ENCODE measurements at regions not wholly inside any gene's neighbourhood (a gene's known extent, or its start where the extent isn't known, plus 50 kb on each side); places are given as distances from the start of the nearest gene placed in this dataset.
"Not testable (repeated sequence)": the region's sequence is repeated elsewhere in the genome, so short reads cannot be mapped to it uniquely, and the experiment has no call there.

DNA sequence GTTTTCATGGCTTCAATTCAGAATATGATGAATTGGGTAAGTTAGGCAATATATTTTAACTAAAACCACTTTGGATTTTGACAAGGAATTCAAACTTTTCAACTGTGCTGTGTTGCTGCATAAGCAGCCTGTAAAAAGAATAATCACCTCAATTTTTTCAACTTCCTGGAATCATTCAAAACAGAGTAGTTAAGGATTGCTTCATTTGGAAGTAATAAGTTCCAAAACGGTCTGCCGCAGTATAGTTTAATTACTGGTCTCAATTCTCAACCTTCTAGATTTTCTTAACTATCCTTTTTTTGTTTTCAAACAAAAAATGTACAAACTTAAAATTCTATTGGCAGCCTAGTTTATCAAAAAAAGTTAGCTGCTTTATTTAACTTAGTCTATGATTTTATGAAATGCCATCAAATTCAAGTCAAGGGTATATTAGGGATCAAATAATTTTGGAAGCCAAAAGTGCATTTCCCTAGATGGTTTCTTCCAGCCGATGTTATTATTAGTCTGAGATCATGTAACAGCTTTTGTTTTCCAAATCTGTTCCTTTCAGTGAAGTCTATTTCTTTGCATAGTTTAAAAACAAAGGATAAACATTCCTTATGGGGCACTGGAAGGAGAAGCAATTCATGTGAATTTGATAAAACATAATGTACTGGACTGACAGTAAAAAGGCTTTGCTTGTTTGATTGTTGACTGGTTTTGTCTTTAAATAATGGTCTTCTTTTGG lies 76.1 kb upstream of the ETAA1 start:
- no peak overlapping the region for H3K4me3 Mint-ChIP-seq
- ATAC-seq = no peak
- no peak overlapping the region for H3K27ac Mint-ChIP-seq

GRCh38 chr2:67321588-67321903 lies 75.6 kb upstream of the ETAA1 start:
- Mint-ChIP-seq H3K9me3 (no peaks in the 10 kb centered on the region), H3K4me3 (no peak overlapping the region), H3K4me1 (ENCODE audit: low read depth in 2 of 2) (no peaks in the 10 kb centered on the region), H3K27me3 (peaks cover 8 to 10% of the 10 kb centered on the region in 2 donors), H3K27ac (no peak overlapping the region), H3K36me3 (no peaks in the 10 kb centered on the region)
- no peak for DNase-seq (ENCODE audit: low spot score)
- no peak for ATAC-seq

More for the DNA sequence above, 76.1 kb upstream of the ETAA1 start:
- Mint-ChIP-seq H3K27me3 (peaks cover 6 to 9% of the 10 kb centered on the region in 2 donors), H3K36me3 (no peaks in the 10 kb centered on the region), H3K4me1 (ENCODE audit: low read depth in 2 of 2) (no peaks in the 10 kb centered on the region), H3K9me3 (no peaks in the 10 kb centered on the region)
- DNase-seq (ENCODE audit: low spot score) = no peak

DNA sequence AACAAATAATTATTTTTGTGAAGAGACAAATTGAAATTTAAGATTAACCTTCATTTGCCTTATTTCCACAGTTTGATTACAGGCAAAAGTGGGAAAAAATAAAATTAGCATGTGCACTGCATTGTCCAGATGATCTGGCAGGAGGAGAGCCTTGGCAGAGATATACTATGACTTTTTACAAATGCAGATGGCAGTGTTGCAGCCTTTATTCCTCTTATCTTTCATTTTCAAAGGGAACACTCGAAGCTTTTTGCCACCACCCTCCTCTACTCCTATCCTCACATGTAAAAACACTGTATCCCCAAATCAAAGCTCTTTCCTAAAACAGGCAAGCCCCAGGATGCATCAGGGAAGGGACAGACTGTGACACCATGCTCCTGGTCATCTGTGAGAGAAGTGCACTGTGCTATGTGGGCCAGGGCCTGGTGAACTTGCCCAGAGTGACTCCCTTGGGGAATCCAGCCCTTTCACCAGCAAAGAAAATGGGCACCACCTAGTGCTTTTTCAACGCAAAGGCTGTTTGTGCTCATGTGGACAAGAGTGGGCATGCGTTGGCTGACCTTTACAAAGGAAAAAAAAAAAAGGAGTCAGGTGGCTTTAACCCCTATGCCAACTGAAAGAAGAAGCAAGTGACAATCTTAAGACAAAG lies 74.7 kb upstream of the ETAA1 start:
- H3K27me3 Mint-ChIP-seq = peaks cover 13% of the 10 kb centered on the region in 2 donors
- H3K27ac Mint-ChIP-seq = no peak overlapping the region
- DNase-seq (ENCODE audit: low spot score) = no peak
- no peaks in the 10 kb centered on the region for H3K4me1 Mint-ChIP-seq (ENCODE audit: low read depth in 2 of 2)
- H3K4me3 Mint-ChIP-seq = no peak overlapping the region
- ATAC-seq = no peak
- no peaks in the 10 kb centered on the region for H3K9me3 Mint-ChIP-seq
- H3K36me3 Mint-ChIP-seq = no peaks in the 10 kb centered on the region

GRCh38 chr2:67323209-67323991 lies 73.7 kb upstream of the ETAA1 start:
- Mint-ChIP-seq H3K4me3 (no peak overlapping the region), H3K27ac (no peak overlapping the region), H3K27me3 (peaks cover 13% of the 10 kb centered on the region in 2 donors), H3K9me3 (no peaks in the 10 kb centered on the region), H3K36me3 (no peaks in the 10 kb centered on the region), H3K4me1 (ENCODE audit: low read depth in 2 of 2) (no peaks in the 10 kb centered on the region)
- ATAC-seq = no peak
- DNase-seq (ENCODE audit: low spot score) = no peak

GRCh38 chr2:67329513-67329912 lies 67.6 kb upstream of the ETAA1 start:
- no peak for DNase-seq (ENCODE audit: low spot score)
- peaks cover 0 to 4% of the 10 kb centered on the region in 2 donors for H3K4me1 Mint-ChIP-seq (ENCODE audit: low read depth in 2 of 2)
- no peak overlapping the region for H3K4me3 Mint-ChIP-seq
- H3K27me3 Mint-ChIP-seq = peaks cover 26 to 31% of the 10 kb centered on the region in 2 donors
- H3K9me3 Mint-ChIP-seq = no peaks in the 10 kb centered on the region
- ATAC-seq = no peak
- H3K27ac Mint-ChIP-seq = no peak overlapping the region
- H3K36me3 Mint-ChIP-seq = no peaks in the 10 kb centered on the region

- no peak for DNase-seq (ENCODE audit: low spot score)
- ATAC-seq = no peak
- H3K4me1 Mint-ChIP-seq (ENCODE audit: low read depth in 2 of 2) = peaks cover 0 to 4% of the 10 kb centered on the region in 2 donors
- peaks cover 25 to 31% of the 10 kb centered on the region in 2 donors for H3K27me3 Mint-ChIP-seq
- H3K9me3 Mint-ChIP-seq = no peaks in the 10 kb centered on the region
- no peak overlapping the region for H3K27ac Mint-ChIP-seq
- H3K4me3 Mint-ChIP-seq = no peak overlapping the region
- no peaks in the 10 kb centered on the region for H3K36me3 Mint-ChIP-seq
These were observed 67.2 kb upstream of the ETAA1 start for GRCh38 chr2:67329951-67330350.

DNA sequence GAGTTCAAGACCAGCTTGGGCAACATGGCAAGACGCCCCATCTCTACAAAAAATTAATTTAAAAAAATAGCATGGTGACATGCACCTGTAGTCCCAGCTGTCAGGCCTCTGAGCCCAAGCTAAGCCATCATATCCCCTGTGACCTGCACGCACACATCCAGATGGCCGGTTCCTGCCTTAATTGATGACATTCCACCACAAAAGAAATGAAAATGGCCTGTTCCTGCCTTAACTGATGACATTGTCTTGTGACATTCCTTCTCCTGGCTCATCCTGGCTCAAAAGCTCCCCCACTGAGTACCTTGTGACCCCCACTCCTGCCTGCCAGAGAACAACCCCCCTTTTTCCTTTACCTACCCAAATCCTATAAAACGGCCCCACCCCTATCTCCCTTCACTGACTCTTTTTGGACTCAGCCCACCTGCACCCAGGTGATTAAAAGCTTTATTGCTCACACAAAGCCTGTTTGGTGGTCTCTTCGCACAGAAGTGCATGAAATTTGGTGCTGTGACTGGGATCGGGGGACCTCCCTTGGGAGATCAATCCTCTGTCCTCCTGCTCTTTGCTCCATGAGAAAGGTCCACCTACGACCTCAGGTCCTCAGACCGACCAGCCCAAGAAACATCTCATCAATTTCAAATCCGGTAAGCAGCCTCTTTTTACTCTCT lies 65.6 kb upstream of the ETAA1 start:
- not testable (repeated sequence) for H3K9me3 Mint-ChIP-seq; H3K4me3 Mint-ChIP-seq; H3K27ac Mint-ChIP-seq; ATAC-seq; DNase-seq (ENCODE audit: low spot score); H3K36me3 Mint-ChIP-seq; H3K4me1 Mint-ChIP-seq (ENCODE audit: low read depth in 2 of 2)
- H3K27me3 Mint-ChIP-seq = peaks cover 24 to 29% of the 10 kb centered on the region in 2 donors

DNA sequence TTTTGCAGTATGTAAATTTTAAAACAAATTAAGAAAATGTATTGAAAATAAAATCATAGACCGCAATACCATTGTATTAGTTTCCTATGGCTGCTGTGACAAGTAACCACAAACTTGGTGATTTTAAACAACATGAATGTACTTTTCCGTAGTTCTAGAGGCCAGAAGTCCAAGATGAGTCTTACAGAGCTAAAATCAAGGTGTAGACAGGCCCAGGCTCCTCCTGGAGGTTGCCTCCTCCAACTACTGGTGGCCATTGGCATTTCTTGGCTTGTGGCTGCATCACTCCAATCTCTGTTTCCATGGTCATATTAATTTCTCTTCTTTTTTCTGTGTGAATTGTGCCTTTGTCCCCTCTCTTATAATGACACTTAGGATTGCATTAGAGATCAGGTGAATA lies 59.2 kb upstream of the ETAA1 start:
- no peak overlapping the region for H3K4me3 Mint-ChIP-seq
- ATAC-seq = no peak
- DNase-seq (ENCODE audit: low spot score) = no peak
- H3K27me3 Mint-ChIP-seq = peaks cover 17 to 18% of the 10 kb centered on the region in 2 donors
- peaks cover 3% of the 10 kb centered on the region for H3K9me3 Mint-ChIP-seq
- H3K27ac Mint-ChIP-seq = no peak overlapping the region
- no peaks in the 10 kb centered on the region for H3K4me1 Mint-ChIP-seq (ENCODE audit: low read depth in 2 of 2)
- H3K36me3 Mint-ChIP-seq = no peaks in the 10 kb centered on the region

- H3K36me3 Mint-ChIP-seq = no peaks in the 10 kb centered on the region
- no peak for DNase-seq (ENCODE audit: low spot score)
- ATAC-seq = no peak
- H3K27me3 Mint-ChIP-seq = peaks cover 13 to 20% of the 10 kb centered on the region in 2 donors
- no peak overlapping the region for H3K27ac Mint-ChIP-seq
- H3K4me1 Mint-ChIP-seq (ENCODE audit: low read depth in 2 of 2) = no peaks in the 10 kb centered on the region
- H3K9me3 Mint-ChIP-seq = peaks cover 3% of the 10 kb centered on the region
- H3K4me3 Mint-ChIP-seq = no peak overlapping the region
These were observed 58.4 kb upstream of the ETAA1 start for GRCh38 chr2:67338601-67339233.

DNA sequence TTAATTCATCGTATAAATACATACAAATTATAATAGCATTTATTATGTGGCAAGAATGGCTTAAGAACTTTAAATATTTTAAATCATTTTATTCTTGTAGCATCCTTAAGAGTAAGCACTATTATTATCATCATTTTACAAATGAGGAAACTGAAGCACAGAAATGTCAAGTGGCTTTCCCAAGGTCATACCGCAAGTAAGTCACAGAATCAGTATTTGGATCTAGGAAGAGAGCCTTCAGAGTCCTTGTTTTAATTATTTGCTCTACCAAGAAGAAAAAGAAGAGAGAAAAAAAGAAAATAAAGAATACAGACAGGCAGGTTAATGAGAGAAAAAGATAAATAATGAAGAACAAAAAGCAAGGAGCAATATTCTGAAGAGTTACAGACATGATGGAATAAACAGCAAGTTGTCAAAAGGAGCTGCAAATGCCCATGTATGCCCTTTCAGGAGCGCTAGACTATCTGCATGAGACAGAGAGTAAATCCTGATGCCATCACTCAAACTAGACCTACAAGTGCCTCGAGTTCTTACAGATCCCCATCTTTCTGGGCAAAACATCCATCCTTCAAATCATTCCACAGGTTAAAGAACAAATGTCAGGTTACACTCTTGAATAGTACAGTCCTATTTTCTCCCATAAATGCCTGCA lies 57.8 kb upstream of the ETAA1 start:
- no peaks in the 10 kb centered on the region for H3K36me3 Mint-ChIP-seq
- H3K27ac Mint-ChIP-seq = no peak overlapping the region
- H3K4me3 Mint-ChIP-seq = no peak overlapping the region
- H3K9me3 Mint-ChIP-seq = peaks cover 3% of the 10 kb centered on the region
- H3K27me3 Mint-ChIP-seq = peaks cover 13 to 20% of the 10 kb centered on the region in 2 donors
- H3K4me1 Mint-ChIP-seq (ENCODE audit: low read depth in 2 of 2) = no peaks in the 10 kb centered on the region
- DNase-seq (ENCODE audit: low spot score) (no peak), ATAC-seq (no peak)

GRCh38 chr2:67340133-67341011 lies 56.8 kb upstream of the ETAA1 start:
- H3K27me3 Mint-ChIP-seq = peaks cover 13 to 20% of the 10 kb centered on the region in 2 donors

GRCh38 chr2:67341012-67341318 lies 56.2 kb upstream of the ETAA1 start:
- ATAC-seq (no peak), DNase-seq (ENCODE audit: low spot score) (no peak)
- no peaks in the 10 kb centered on the region for H3K36me3 Mint-ChIP-seq
- H3K9me3 Mint-ChIP-seq = peaks cover 3% of the 10 kb centered on the region
- no peaks in the 10 kb centered on the region for H3K4me1 Mint-ChIP-seq (ENCODE audit: low read depth in 2 of 2)
- no peak overlapping the region for H3K4me3 Mint-ChIP-seq
- H3K27ac Mint-ChIP-seq = no peak overlapping the region
- H3K27me3 Mint-ChIP-seq = peaks cover 13 to 20% of the 10 kb centered on the region in 2 donors

More at GRCh38 chr2:67340133-67341011, 56.8 kb upstream of the ETAA1 start:
- no peak for DNase-seq (ENCODE audit: low spot score)
- no peaks in the 10 kb centered on the region for H3K4me1 Mint-ChIP-seq (ENCODE audit: low read depth in 2 of 2)
- H3K27ac Mint-ChIP-seq = no peak overlapping the region
- ATAC-seq = no peak
- no peak overlapping the region for H3K4me3 Mint-ChIP-seq
- no peaks in the 10 kb centered on the region for H3K36me3 Mint-ChIP-seq
- H3K9me3 Mint-ChIP-seq = peaks cover 3% of the 10 kb centered on the region

Data from natural killer cell treated with Interleukin-12 subunit alpha and Interleukin-12 subunit beta and Interleukin-15 and Interleukin-18, amount 100 ng/mL, for 72 hours (primary cell).